AG10803 (cell line): ENCODE measurements at regions not wholly inside any gene's neighbourhood (a gene's known extent, or its start where the extent isn't known, plus 50 kb on each side); places are given as distances from the start of the nearest gene placed in this dataset.

ENCODE experiments used
- DNase-seq: peaks from one replicate; pipeline ENCODE4 v3.0.0; 2010; ENCODE audit warnings: low read depth
- H3K4me3 ChIP-seq: 2 replicates; pipeline ENCODE4 v1.5.1; 2011; ENCODE audit warnings: mild to moderate bottlenecking, low read length, control low read depth
- TF ChIP-seq, protein P1 (sequence below): conservative IDR thresholded peaks from 2 replicates; pipeline ENCODE4 v1.5.1; 2011; ENCODE audit warnings: mild to moderate bottlenecking, low read length, control low read depth, inconsistent platforms

DNA sequence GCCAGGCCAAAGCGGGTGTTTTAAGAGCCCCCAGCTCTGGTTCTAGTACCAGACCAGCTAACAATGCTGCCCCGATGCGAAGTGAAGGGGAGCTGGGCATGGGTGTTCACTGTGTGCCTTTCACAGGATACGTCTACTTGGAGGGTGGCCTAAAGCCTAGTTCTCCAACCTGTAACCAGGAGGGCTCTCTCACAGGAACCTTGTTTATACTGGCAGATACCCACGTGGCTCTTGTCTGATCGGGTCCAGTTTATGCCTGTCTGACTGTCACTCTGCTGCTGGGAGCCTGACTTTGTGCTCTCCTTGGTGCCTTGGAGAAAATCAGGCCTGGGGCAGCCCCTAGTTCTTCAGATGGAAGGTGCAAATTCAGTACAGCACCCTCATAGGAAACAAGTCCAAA, 60.2 kb upstream of the RNF144B start:
- TF ChIP-seq, protein P1, sequence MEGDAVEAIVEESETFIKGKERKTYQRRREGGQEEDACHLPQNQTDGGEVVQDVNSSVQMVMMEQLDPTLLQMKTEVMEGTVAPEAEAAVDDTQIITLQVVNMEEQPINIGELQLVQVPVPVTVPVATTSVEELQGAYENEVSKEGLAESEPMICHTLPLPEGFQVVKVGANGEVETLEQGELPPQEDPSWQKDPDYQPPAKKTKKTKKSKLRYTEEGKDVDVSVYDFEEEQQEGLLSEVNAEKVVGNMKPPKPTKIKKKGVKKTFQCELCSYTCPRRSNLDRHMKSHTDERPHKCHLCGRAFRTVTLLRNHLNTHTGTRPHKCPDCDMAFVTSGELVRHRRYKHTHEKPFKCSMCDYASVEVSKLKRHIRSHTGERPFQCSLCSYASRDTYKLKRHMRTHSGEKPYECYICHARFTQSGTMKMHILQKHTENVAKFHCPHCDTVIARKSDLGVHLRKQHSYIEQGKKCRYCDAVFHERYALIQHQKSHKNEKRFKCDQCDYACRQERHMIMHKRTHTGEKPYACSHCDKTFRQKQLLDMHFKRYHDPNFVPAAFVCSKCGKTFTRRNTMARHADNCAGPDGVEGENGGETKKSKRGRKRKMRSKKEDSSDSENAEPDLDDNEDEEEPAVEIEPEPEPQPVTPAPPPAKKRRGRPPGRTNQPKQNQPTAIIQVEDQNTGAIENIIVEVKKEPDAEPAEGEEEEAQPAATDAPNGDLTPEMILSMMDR, result no peak
- no peak for DNase-seq
- no peak overlapping the region for H3K4me3 ChIP-seq

DNA sequence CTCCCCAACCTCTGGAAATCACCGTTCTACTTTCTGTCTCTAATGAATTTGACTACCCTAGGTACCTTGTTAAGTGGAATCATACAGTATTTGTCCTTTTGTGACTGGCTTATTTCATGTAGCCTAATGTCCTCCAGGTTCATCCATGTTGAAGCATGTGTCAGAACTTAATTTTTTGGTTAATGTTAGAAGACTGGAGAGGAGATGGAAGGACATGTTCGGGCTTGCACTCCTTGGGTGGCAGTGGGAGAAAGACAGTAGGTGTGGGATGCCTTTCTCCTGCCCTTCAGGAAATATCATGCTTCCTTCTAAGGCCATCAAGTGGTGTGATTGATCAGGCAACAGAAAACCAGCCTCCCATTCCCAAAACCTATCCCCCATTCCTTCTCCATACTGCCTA, 61.1 kb upstream of the RNF144B start:
- H3K4me3 ChIP-seq, result no peak overlapping the region
- TF ChIP-seq, protein P1, result no peak
- no peak for DNase-seq

DNA sequence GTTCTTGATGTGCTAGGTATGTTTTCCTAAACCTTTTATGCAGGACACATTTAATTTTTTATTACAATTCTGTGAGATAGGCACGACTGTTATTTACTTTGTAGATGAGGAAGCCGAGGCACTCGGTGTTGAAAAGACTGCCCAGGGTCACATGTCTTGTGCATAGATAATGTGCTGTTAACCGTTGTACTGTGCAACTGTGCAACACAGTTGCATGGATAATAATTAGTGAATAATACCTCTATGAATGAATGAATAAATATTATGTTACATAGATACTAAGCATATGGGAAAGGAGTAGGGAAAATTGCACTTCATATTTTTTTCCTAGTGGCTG, 60.3 kb upstream of the DEK start:
- DNase-seq, result no peak
- no peak overlapping the region for H3K4me3 ChIP-seq
- TF ChIP-seq, protein P1, result no peak

DNA sequence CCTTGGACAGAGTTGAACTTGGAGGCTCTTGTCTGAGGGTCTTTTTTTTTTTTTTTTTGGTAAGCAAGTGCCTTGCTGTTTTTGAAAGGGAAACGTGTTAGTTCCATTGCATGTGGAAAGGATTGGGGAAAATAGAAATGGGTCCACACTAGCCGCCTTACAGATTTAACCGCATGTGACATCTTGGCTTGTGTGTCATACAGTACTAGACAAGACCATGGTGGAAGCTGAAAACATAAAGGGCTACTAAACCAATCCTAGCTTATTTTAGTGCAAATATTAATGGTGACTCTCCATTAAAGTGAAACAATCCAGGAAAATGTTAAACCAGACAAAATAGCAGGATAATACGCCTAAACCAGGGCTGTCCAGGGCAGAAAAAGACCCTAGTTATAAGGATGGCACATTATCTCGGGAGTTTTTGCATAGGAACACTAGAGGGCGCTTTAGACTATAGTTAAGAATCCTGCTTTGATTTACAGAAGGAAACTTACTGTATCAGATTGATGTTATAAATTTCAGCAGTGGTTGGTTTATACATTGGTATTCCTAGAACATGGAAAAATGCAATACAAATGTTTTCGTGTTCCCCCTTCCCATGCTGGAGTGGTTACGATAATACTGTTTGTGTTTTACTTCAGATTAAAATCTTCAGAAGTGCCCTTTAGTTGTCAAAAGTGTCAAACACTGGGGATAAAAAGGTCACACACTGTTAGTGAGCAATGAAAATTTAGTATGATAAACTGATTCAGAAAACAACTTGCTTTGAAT, 59.8 kb upstream of the DEK start:
- TF ChIP-seq, protein P1, result peak; percentile 79
- H3K4me3 ChIP-seq, result no peak overlapping the region
- DNase-seq, result peak; percentile 55

DNA sequence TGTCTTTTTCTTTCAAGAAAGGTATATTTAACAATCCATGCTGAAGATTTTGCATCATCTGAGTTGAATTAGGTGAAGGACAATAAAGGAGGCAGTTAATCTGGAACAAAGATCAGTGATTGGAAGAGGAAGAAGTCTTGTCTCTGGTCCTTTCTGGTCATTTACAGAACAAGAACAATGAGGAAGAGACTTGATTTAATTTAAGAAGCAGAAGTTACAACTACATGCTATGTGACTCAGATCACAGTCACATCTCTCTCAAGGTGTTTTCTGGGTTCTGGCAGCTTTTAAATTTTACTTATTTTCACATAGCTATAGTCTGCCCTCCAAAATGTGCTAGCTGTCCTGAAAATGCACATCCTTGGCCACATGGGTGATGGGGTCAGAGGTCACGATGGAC, 53.5 kb upstream of the DEK start:
- no peak for DNase-seq
- TF ChIP-seq, protein P1, result no peak
- H3K4me3 ChIP-seq, result no peak overlapping the region

DNA sequence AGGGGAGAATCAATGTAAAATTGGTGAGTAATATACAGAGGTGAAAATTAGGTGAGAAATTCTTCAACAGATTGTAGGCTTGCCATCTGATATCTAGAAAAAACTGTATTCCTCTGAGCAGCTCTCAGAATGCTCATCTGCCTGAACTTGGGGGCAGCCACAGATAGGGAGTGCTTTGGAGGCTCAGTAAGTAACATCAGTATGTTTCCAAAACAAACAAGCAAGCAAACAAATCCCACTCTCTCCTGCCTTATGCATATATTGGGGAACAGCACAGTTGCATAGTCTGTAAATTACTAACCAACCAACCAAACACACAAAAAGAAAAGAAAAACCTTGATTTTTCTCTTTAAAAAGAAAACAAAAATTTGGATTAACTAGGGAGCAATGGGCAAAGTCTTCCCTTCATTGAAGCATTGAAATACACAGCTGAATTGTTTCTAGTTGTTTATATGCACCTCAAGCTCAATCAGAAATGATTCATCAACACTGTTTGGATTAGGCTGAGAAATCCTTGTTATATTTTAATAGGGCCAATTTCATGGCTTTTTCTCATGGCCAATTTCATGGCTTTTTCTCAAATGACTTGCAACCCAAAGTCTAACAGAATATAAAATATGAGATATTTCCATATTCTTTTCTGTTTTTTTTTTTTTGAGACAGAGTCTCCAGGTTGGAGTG, 50.1 kb upstream of the DEK start:
- TF ChIP-seq, protein P1, result no peak
- no peak for DNase-seq
- no peak overlapping the region for H3K4me3 ChIP-seq
